ENCODE measurements at regions not wholly inside any gene's neighbourhood (a gene's known extent, or its start where the extent isn't known, plus 50 kb on each side); places are given as distances from the start of the nearest gene placed in this dataset.
"Not testable (repeated sequence)": the region's sequence is repeated elsewhere in the genome, so short reads cannot be mapped to it uniquely, and the experiment has no call there.

DNA sequence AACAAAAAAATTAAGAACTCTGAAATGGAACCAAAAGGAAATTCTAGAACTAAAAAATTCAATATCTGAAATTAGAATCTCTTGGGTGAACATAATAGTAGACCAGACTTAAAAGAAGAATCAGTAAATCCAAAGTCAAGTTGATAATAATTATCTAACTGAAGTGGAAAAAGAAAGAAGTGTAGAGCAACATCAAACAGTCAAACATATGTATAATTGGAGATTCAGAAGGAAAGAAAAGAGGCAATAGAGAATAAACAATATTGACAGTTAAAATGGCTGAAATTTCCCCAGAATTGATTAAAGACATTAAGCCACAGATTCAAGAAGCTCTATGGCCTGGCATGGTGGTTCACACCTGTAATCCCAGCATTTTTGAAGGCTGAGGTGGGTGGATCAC, 383.6 kb downstream of the PREX1 start:
- in situ Hi-C loops (cut with HindIII; ENCODE audit: low pct_ligation_motif_present, low sequenced_read_pairs): no loop called here
- DNase-seq: no peak
- H3K4me3 ChIP-seq (ENCODE audit: low read depth, low read length): no peak overlapping the region
- no peaks in the 10 kb centered on the region for H3K36me3 ChIP-seq (replicated peaks)
- TF ChIP-seq, protein P1, sequence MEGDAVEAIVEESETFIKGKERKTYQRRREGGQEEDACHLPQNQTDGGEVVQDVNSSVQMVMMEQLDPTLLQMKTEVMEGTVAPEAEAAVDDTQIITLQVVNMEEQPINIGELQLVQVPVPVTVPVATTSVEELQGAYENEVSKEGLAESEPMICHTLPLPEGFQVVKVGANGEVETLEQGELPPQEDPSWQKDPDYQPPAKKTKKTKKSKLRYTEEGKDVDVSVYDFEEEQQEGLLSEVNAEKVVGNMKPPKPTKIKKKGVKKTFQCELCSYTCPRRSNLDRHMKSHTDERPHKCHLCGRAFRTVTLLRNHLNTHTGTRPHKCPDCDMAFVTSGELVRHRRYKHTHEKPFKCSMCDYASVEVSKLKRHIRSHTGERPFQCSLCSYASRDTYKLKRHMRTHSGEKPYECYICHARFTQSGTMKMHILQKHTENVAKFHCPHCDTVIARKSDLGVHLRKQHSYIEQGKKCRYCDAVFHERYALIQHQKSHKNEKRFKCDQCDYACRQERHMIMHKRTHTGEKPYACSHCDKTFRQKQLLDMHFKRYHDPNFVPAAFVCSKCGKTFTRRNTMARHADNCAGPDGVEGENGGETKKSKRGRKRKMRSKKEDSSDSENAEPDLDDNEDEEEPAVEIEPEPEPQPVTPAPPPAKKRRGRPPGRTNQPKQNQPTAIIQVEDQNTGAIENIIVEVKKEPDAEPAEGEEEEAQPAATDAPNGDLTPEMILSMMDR (IDR thresholded peaks at IDR 0.05; ENCODE audit: low read depth, low read length, missing control alignments): no peak
- no peaks in the 10 kb centered on the region for H3K27me3 ChIP-seq (replicated peaks)
- H3K27ac ChIP-seq: no peak overlapping the region

DNA sequence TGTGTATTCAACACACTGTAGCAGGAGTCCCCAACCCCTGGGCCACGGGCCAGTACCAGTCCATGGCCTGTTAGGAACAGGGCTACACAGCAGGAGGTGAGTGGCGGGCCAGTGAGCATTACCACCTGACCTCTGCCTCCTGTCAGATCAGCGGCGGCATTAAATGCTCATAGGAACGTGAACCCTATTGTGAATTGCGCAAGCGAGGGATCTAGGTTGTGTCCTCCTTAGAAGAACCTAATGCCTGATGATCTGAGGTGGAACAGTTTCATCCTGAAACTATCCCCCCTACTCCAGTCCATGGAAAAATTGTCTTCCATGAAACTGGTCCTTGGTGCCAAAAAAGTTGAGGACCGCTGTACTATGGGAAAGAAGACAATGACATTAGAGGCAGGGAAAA, 386.9 kb downstream of the PREX1 start:
- H3K36me3 ChIP-seq (replicated peaks): no peaks in the 10 kb centered on the region
- TF ChIP-seq, protein P1 (IDR thresholded peaks at IDR 0.05; ENCODE audit: low read depth, low read length, missing control alignments): no peak
- H3K4me3 ChIP-seq (ENCODE audit: low read depth, low read length): no peak overlapping the region
- no peaks in the 10 kb centered on the region for H3K27me3 ChIP-seq (replicated peaks)
- H3K27ac ChIP-seq: no peak overlapping the region
- in situ Hi-C loops (cut with HindIII; ENCODE audit: low pct_ligation_motif_present, low sequenced_read_pairs): no loop called here
- DNase-seq: no peak

DNA sequence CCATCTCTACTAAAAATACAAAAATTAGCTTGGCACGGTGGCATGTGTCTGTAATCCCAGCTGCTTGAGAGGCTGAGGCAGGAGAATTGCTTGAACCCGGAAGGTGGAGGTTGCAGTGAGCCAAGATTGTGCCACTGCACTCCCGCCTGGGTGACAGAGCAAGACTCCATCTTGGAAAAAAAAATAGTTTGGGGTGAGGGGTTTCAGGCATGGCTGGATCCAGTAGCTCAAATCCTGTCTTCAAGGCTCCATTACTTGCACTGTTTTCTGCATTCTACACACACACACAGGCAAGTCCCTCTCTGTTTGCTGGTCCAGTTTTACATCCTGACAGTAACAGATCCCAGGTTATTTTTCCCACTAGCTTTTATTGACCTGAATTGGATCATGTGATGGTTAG, 387.5 kb downstream of the PREX1 start:
- H3K27me3 ChIP-seq (replicated peaks); H3K27ac ChIP-seq; DNase-seq; H3K4me3 ChIP-seq (ENCODE audit: low read depth, low read length); in situ Hi-C loops (cut with HindIII; ENCODE audit: low pct_ligation_motif_present, low sequenced_read_pairs); H3K36me3 ChIP-seq (replicated peaks): not testable (repeated sequence)

DNA sequence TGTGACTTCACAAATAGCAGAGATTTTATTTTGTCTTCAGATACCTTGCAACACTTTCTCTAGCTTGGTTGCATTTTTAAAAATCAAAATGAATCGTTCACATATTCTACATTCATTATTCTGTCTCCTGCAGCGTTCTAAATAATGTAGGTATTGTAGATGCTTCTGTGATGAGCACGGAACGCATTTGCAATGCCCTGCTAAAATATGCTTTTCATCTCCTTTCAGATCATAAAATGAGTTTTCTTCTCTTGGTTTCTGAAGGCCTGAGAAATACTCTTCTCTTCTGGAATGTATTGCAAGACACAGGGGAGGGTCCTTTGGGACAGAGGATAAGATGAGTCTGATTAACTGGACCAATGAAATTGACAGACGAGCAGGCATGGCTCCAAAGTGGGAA, 390.7 kb downstream of the PREX1 start:
- DNase-seq: no peak
- H3K36me3 ChIP-seq (replicated peaks): no peaks in the 10 kb centered on the region
- H3K4me3 ChIP-seq (ENCODE audit: low read depth, low read length): no peak overlapping the region
- in situ Hi-C loops (cut with HindIII; ENCODE audit: low pct_ligation_motif_present, low sequenced_read_pairs): no loop called here
- no peaks in the 10 kb centered on the region for H3K27me3 ChIP-seq (replicated peaks)
- TF ChIP-seq, protein P1 (IDR thresholded peaks at IDR 0.05; ENCODE audit: low read depth, low read length, missing control alignments): no peak
- H3K27ac ChIP-seq: no peak overlapping the region

DNA sequence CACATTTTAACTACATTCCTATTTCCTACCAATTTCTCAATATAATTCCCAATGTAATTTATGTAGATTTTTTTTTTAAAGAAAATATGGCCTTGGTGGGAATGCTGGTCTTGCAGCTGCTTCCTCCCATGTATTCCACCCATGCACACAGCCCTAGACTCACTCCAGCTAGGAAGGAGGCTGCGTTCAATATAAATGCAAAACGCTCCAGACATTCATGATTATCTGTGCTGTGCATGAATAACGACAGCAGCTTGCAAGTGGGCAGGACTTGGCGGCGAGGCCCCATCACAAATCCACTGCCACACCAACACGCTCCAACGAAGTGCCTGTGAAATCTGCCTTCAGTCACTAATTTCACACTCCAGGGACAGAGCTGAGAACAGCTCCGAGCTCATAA, 391.2 kb downstream of the PREX1 start:
- H3K27me3 ChIP-seq (replicated peaks); H3K36me3 ChIP-seq (replicated peaks); H3K4me3 ChIP-seq (ENCODE audit: low read depth, low read length); in situ Hi-C loops (cut with HindIII; ENCODE audit: low pct_ligation_motif_present, low sequenced_read_pairs); H3K27ac ChIP-seq; DNase-seq: not testable (repeated sequence)

DNA sequence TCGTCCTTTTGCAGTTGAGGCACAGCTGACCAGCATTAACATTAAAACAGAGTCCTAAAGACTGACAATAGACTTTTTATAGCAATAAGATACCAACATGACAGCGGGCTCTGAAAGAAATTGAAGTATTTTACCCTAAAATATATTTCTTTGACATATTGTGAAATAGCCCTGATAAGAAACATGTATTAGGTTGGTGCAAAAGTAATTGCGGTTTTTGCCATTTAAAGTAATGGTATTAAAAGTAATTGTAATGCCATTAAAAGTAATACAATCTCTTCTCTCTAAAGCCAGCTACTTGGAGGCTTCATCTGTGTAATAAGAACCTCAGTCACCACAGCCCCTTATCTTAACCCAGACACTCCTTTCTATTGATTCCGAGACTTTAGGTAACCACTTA, 394.6 kb downstream of the PREX1 start:
- in situ Hi-C loops (cut with HindIII; ENCODE audit: low pct_ligation_motif_present, low sequenced_read_pairs): no loop called here
- H3K27me3 ChIP-seq (replicated peaks): no peaks in the 10 kb centered on the region
- TF ChIP-seq, protein P1 (IDR thresholded peaks at IDR 0.05; ENCODE audit: low read depth, low read length, missing control alignments): no peak
- H3K36me3 ChIP-seq (replicated peaks): no peaks in the 10 kb centered on the region
- H3K4me3 ChIP-seq (ENCODE audit: low read depth, low read length): no peak overlapping the region
- no peak for DNase-seq
- H3K27ac ChIP-seq: no peak overlapping the region

DNA sequence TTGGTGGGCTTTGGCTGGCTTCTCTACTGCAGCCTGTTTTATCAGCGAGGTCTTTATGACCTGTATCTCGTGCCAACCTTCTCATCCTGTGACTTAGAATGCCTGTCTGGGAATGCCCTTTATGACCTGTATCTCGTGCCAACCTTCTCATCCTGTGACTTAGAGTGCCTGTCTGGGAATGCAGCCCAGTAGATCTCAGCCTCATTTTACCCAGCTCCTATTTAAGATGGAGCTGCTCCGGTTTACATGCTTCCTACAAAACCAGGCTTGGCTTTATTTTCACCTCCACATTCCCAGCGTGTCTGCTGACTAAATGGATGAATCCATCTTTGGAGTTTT, 395.3 kb downstream of the PREX1 start:
- TF ChIP-seq, protein P1 (IDR thresholded peaks at IDR 0.05; ENCODE audit: low read depth, low read length, missing control alignments): no peak
- no peaks in the 10 kb centered on the region for H3K36me3 ChIP-seq (replicated peaks)
- H3K27ac ChIP-seq: no peak overlapping the region
- in situ Hi-C loops (cut with HindIII; ENCODE audit: low pct_ligation_motif_present, low sequenced_read_pairs): no loop called here
- H3K27me3 ChIP-seq (replicated peaks): no peaks in the 10 kb centered on the region
- no peak overlapping the region for H3K4me3 ChIP-seq (ENCODE audit: low read depth, low read length)
- no peak for DNase-seq

All from brain microvascular endothelial cell (primary cell).